GM12878 (cell line): ENCODE measurements at regions not wholly inside any gene's neighbourhood (a gene's known extent, or its start where the extent isn't known, plus 50 kb on each side); places are given as distances from the start of the nearest gene placed in this dataset.

Source experiments
- ATAC-seq: fragments of 200-7000 bp; cut with Tn5 transposase; 3 replicates; pipeline ENCODE4 v1.9.1; 2020; ENCODE audit warnings: mild to moderate bottlenecking, moderate library complexity
- BruUV-seq: library from RNA; stranded (reverse); fragments of 400-500 nt; replicated peaks from 2 replicates; lab custom pipeline; 2021; lab: Mats Ljungman, UMichigan
- CTCF ChIA-PET: fragments of 300-600 bp; sonication (Branson Sonifier 250); formaldehyde crosslinking; extraction: SDS; loops from one replicate; lab custom pipeline; 2021; ENCODE audit warnings: inconsistent platforms; lab: Yijun Ruan, JAX
- POLR2A ChIA-PET: fragments of 350-600 bp; formaldehyde crosslinking; extraction: SDS; loops from one replicate; lab custom pipeline; 2021; ENCODE audit warnings: inconsistent platforms; lab: Charles Lee
- RAD21 ChIA-PET: fragments of 300-600 bp; sonication (Branson Sonifier 250); formaldehyde crosslinking; loops from one replicate; lab custom pipeline; 2023; ENCODE audit warnings: antibody characterized with exemption; ENCODE audit not compliant: unreplicated experiment; lab: Charles Lee
- SMC1A ChIA-PET: fragments of 300-600 bp; sonication (Branson Sonifier 250); formaldehyde crosslinking; loops from one replicate; lab custom pipeline; 2023; ENCODE audit not compliant: unreplicated experiment, uncharacterized antibody; lab: Charles Lee
- DNase-seq: peaks from one replicate; pipeline ENCODE4 v3.0.0-alpha.2; 2011; ENCODE audit warnings: low read depth, low spot score
- FAIRE-seq: peaks from 3 replicates; lab custom pipeline; 2011; peaks lifted over from hg19 to GRCh38; lab: Jason Lieb, UNC
- H2AFZ ChIP-seq: 2 replicates; pipeline ENCODE4 v1.6.0; 2011; ENCODE audit warnings: low read depth, low read length, control low read depth; ENCODE audit not compliant: control insufficient read depth
- H3K27ac ChIP-seq: 2 replicates; pipeline ENCODE4 v1.5.1; 2011; ENCODE audit warnings: control low read depth; ENCODE audit not compliant: control insufficient read depth, insufficient read depth
- H3K27me3 ChIP-seq, 2 experiments: replicated peaks in 1 of 2; 2 replicates each; pipeline versions ENCODE4 v1.6.0 to v1.6.1; 2011; ENCODE audit warnings: low read length in 1 of 2; ENCODE audit not compliant: control insufficient read depth in 2 of 2, insufficient read depth in 2 of 2
- H3K36me3 ChIP-seq, 2 experiments: 2 replicates each; pipeline ENCODE4 v1.5.1; 2011; ENCODE audit warnings: low read length in 1 of 2; ENCODE audit not compliant: control insufficient read depth in 2 of 2, insufficient read depth in 2 of 2
- H3K4me1 ChIP-seq: 2 replicates; pipeline ENCODE4 v1.6.1; 2011; ENCODE audit warnings: mild to moderate bottlenecking, low read length, moderate library complexity, mixed read lengths; ENCODE audit not compliant: control insufficient read depth, insufficient read depth
- H3K4me2 ChIP-seq: 2 replicates; pipeline ENCODE4 v1.6.0; 2011; ENCODE audit warnings: control low read depth; ENCODE audit not compliant: control insufficient read depth, insufficient read depth
- H3K4me3 ChIP-seq: fragments of 200-600 bp; sonication (generic); 2 replicates; pipeline ENCODE4 v1.5.1; 2016
- H3K79me2 ChIP-seq: 2 replicates; pipeline ENCODE4 v1.6.0; 2011; ENCODE audit warnings: low read length; ENCODE audit not compliant: control insufficient read depth, insufficient read depth
- H3K9ac ChIP-seq: 2 replicates; pipeline ENCODE4 v1.8.0; 2011; ENCODE audit warnings: low read length, control low read depth, mixed read lengths; ENCODE audit not compliant: control insufficient read depth, insufficient read depth
- H3K9me3 ChIP-seq: replicated peaks from 3 replicates; pipeline ENCODE4 v1.5.1; 2011; ENCODE audit warnings: mild to moderate bottlenecking, low read length; ENCODE audit not compliant: control insufficient read depth, insufficient read depth
- H4K20me1 ChIP-seq: 2 replicates; pipeline ENCODE4 v1.6.0; 2011; ENCODE audit not compliant: control insufficient read depth, insufficient read depth
- CBX3 ChIP-seq: fragments of 200-600 bp; sonication (generic); IDR thresholded peaks from 2 replicates; pipeline ENCODE4 v1.6.1; 2016; ENCODE audit warnings: low read depth, borderline replicate concordance
- CREM ChIP-seq: IDR thresholded peaks from 2 replicates; pipeline ENCODE4 v1.6.1; 2014; ENCODE audit warnings: antibody characterized with exemption, low read depth
- CTCF ChIP-seq, 3 experiments: IDR thresholded peaks in 2 of 3; conservative IDR thresholded peaks in 1 of 3; 2 replicates each; pipeline ENCODE4 v1.5.1; 2011; ENCODE audit warnings: low read depth in 3 of 3, low read length in 3 of 3, mild to moderate bottlenecking in 3 of 3, control low read depth in 2 of 3, moderate library complexity in 2 of 3, inconsistent platforms in 1 of 3, mixed read lengths in 1 of 3; ENCODE audit not compliant: control insufficient read depth in 2 of 3, insufficient read depth in 1 of 3; ENCODE audit errors: extremely low read depth in 1 of 3
- DPF2 ChIP-seq: fragments of 450-650 bp; IDR thresholded peaks from 2 replicates; pipeline ENCODE4 v1.6.1; 2017; ENCODE audit warnings: mild to moderate bottlenecking
- FOS ChIP-seq: IDR thresholded peaks from 3 replicates; pipeline ENCODE4 v1.6.1; 2011; ENCODE audit warnings: borderline replicate concordance; ENCODE audit not compliant: insufficient read length; ENCODE audit errors: extremely low read depth
- FOXK2 ChIP-seq: fragments of 450-650 bp; IDR thresholded peaks from 2 replicates; pipeline ENCODE4 v1.6.1; 2017; ENCODE audit warnings: mild to moderate bottlenecking, moderate library complexity
- FOXM1 ChIP-seq: IDR thresholded peaks from 2 replicates; pipeline ENCODE4 v1.6.1; 2012; ENCODE audit warnings: low read depth, mild to moderate bottlenecking, inconsistent platforms, low read length, moderate library complexity
- HCFC1 ChIP-seq: fragments of 150-350 bp; IDR thresholded peaks from 2 replicates; pipeline ENCODE4 v1.6.1; 2014; ENCODE audit warnings: low read length
- HDAC6 ChIP-seq: fragments of 200-600 bp; sonication (generic); IDR thresholded peaks from one replicate; pipeline ENCODE4 v1.8.0; 2017; ENCODE audit warnings: antibody characterized with exemption; ENCODE audit not compliant: unreplicated experiment
- IKZF1 ChIP-seq: fragments of 450-650 bp; conservative IDR thresholded peaks from 2 replicates; pipeline ENCODE4 v1.6.1; 2017; ENCODE audit warnings: antibody characterized with exemption, mild to moderate bottlenecking
- IRF4 ChIP-seq: IDR thresholded peaks from 2 replicates; pipeline ENCODE4 v1.6.1; 2011; ENCODE audit warnings: low read depth, low read length
- LARP7 ChIP-seq: fragments of 450-650 bp; IDR thresholded peaks from 2 replicates; pipeline ENCODE4 v1.6.1; 2017; ENCODE audit warnings: mild to moderate bottlenecking
- PAX5 ChIP-seq: IDR thresholded peaks from 2 replicates; pipeline ENCODE4 v1.6.1; 2011; ENCODE audit warnings: low read depth, low read length, borderline replicate concordance
- RUNX3 ChIP-seq: IDR thresholded peaks from 2 replicates; pipeline ENCODE4 v1.6.1; 2012; ENCODE audit warnings: low read length, inconsistent platforms
- SIN3A ChIP-seq: IDR thresholded peaks from 2 replicates; pipeline ENCODE4 v1.6.1; 2012; ENCODE audit warnings: low read depth, low read length, improper control_type of control experiment
- SREBF2 ChIP-seq: IDR thresholded peaks from 2 replicates; pipeline ENCODE4 v1.6.1; 2012; ENCODE audit warnings: mild to moderate bottlenecking, low read length
- STAT1 ChIP-seq: fragments of 450-650 bp; conservative IDR thresholded peaks from 2 replicates; pipeline ENCODE4 v1.6.1; 2014; ENCODE audit warnings: antibody characterized with exemption, mild to moderate bottlenecking
- STAT3 ChIP-seq: IDR thresholded peaks from 2 replicates; pipeline ENCODE4 v1.6.1; 2011; ENCODE audit warnings: low read depth, low read length, improper control_type of control experiment
- ZNF217 ChIP-seq: fragments of 450-650 bp; IDR thresholded peaks from 2 replicates; pipeline ENCODE4 v1.6.1; 2017; ENCODE audit warnings: antibody characterized with exemption, mild to moderate bottlenecking
- ZNF274 ChIP-seq: IDR thresholded peaks from one replicate; pipeline ENCODE4 v1.8.0; 2011; ENCODE audit not compliant: insufficient read length, insufficient read depth
- ZNF384 ChIP-seq: IDR thresholded peaks from 2 replicates; pipeline ENCODE4 v1.6.1; 2012; ENCODE audit warnings: low read depth, mild to moderate bottlenecking, low read length, improper control_type of control experiment, borderline replicate concordance
- ZNF687 ChIP-seq: fragments of 450-650 bp; IDR thresholded peaks from 2 replicates; pipeline ENCODE4 v1.6.1; 2017; ENCODE audit warnings: mild to moderate bottlenecking, moderate library complexity
- WGBS: methylation state at CpG from one replicate; pipeline ENCODE4 v1.1.6; 2016; ENCODE audit warnings: low lambda C conversion rate; ENCODE audit not compliant: insufficient replicate concordance, insufficient coverage; ENCODE audit errors: missing lambda C conversion rate; 5-methylcytosine and 5-hydroxymethylcytosine counted together
- in situ Hi-C: fragments of 300-500 bp; cut with MboI; formaldehyde crosslinking; loops from 9 replicates; pipeline ENCODE4 v1.14.3; 2018; ENCODE audit warnings: mixed read lengths
- intact Hi-C: fragments of 100-400 bp; cut with micrococcal nuclease; formaldehyde crosslinking; loops from one replicate; pipeline ENCODE4 v1.14.2; 2022; ENCODE audit not compliant: unreplicated experiment

- TF ChIP-seq CREM (no peak), LARP7 (no peak), FOXK2 (no peak), PAX5 (no peak), HDAC6 (no peak), STAT3 (no peak), CBX3 (no peak), IKZF1 (no peak), ZNF384 (no peak), FOS (no peak), ZNF274 (no peak), RUNX3 (no peak)
Measured at GRCh38 chr13:37997641-37998040, 128.1 kb upstream of the TRPC4 start (continued).

GRCh38 chr13:37995092-37995491 lies 125.5 kb upstream of the TRPC4 start:
- ChIA-PET CTCF (interaction anchor here (0.8 kb wide), 1 partner anchor 15 kb away, joined by 5 read pairs; no protein-coding TSS in a partner anchor), POLR2A (interaction anchor here (0.5 kb wide), 1 partner anchor 128 kb away, joined by 4 read pairs; no protein-coding TSS in a partner anchor), SMC1A (no interaction called here), RAD21 (no interaction called here)
- no peaks in the 10 kb centered on the region for H4K20me1 ChIP-seq
- BruUV-seq: no TSS peak
- no peaks in the 10 kb centered on the region for H3K36me3 ChIP-seq
- H3K4me1 ChIP-seq: no peaks in the 10 kb centered on the region
- no peaks in the 10 kb centered on the region for H3K9me3 ChIP-seq
- FAIRE-seq (no peak), ATAC-seq (no peak), DNase-seq (no peak)
- no peak overlapping the region for H3K27ac ChIP-seq
- no peak overlapping the region for H3K4me3 ChIP-seq
- no peak overlapping the region for H2AFZ ChIP-seq
- in situ Hi-C loops: no loop called here
- 0% methylated on average over 1 of the region's 1 CpG for WGBS
- intact Hi-C loops: no loop called here
- no peaks in the 10 kb centered on the region for H3K27me3 ChIP-seq
- H3K79me2 ChIP-seq: no peaks in the 10 kb centered on the region
- no peak overlapping the region for H3K4me2 ChIP-seq
- no peak overlapping the region for H3K9ac ChIP-seq
- TF ChIP-seq IRF4 (no peak), STAT1 (no peak), HCFC1 (no peak), ZNF687 (no peak), ZNF217 (no peak), SIN3A (no peak), DPF2 (no peak), SREBF2 (no peak), FOXM1 (no peak), CTCF (IDR thresholded peaks at IDR 0.05 in 2 of 3, conservative IDR thresholded peaks at IDR 0.05 in 1 of 3; ENCODE audit: control insufficient read depth in 2 of 3, extremely low read depth in 1 of 3, insufficient read depth in 1 of 3, low read depth in 3 of 3, low read length in 3 of 3) (no peak), FOXK2 (no peak)
